HEK293T (cell line): ENCODE measurements at regions not wholly inside any gene's neighbourhood (a gene's known extent, or its start where the extent isn't known, plus 50 kb on each side); places are given as distances from the start of the nearest gene placed in this dataset.

Experiments used
- BHLHE40 ChIP-seq: fragments of 450-650 bp; IDR thresholded peaks from 2 replicates; pipeline ENCODE4 v1.6.1; 2016; ENCODE audit warnings: mild to moderate bottlenecking, moderate library complexity, borderline replicate concordance
- CTBP1 ChIP-seq: fragments of 450-650 bp; IDR thresholded peaks from 2 replicates; pipeline ENCODE4 v1.6.1; 2016; ENCODE audit warnings: borderline replicate concordance
- ELF4 ChIP-seq: fragments of 450-650 bp; IDR thresholded peaks from 2 replicates; pipeline ENCODE4 v1.6.1; 2017; ENCODE audit warnings: antibody characterized with exemption
- FOXA1 ChIP-seq: fragments of 450-650 bp; IDR thresholded peaks from 2 replicates; pipeline ENCODE4 v1.6.1; 2016; ENCODE audit warnings: mild to moderate bottlenecking
- FOXK2 ChIP-seq: fragments of 450-650 bp; IDR thresholded peaks from 2 replicates; pipeline ENCODE4 v1.6.1; 2016; ENCODE audit warnings: mild to moderate bottlenecking
- FOXM1 ChIP-seq: fragments of 450-650 bp; IDR thresholded peaks from 2 replicates; pipeline ENCODE4 v1.6.1; 2017; ENCODE audit warnings: mild to moderate bottlenecking, borderline replicate concordance
- L3MBTL2 ChIP-seq: fragments of 450-650 bp; conservative IDR thresholded peaks from 2 replicates; pipeline ENCODE4 v1.6.1; 2016; ENCODE audit warnings: mild to moderate bottlenecking
- LEF1 ChIP-seq: fragments of 450-650 bp; IDR thresholded peaks from 2 replicates; pipeline ENCODE4 v1.6.1; 2017; ENCODE audit warnings: mild to moderate bottlenecking, borderline replicate concordance
- NFRKB ChIP-seq: fragments of 450-650 bp; IDR thresholded peaks from 2 replicates; pipeline ENCODE4 v1.6.1; 2016; ENCODE audit warnings: mild to moderate bottlenecking, moderate library complexity
- SP1 ChIP-seq: fragments of 450-650 bp; IDR thresholded peaks from 2 replicates; pipeline ENCODE4 v1.6.1; 2017
- SUZ12 ChIP-seq: fragments of 450-650 bp; IDR thresholded peaks from 2 replicates; pipeline ENCODE4 v1.6.1; 2016; ENCODE audit warnings: mild to moderate bottlenecking
- TARDBP ChIP-seq: fragments of 450-650 bp; IDR thresholded peaks from 2 replicates; pipeline ENCODE4 v1.6.1; 2016
- ZNF384 ChIP-seq: fragments of 450-650 bp; IDR thresholded peaks from 2 replicates; pipeline ENCODE4 v1.6.1; 2016

- TF ChIP-seq SUZ12 (no peak), NFRKB (no peak), FOXK2 (no peak), L3MBTL2 (no peak), CTBP1 (no peak), TARDBP (no peak), SP1 (no peak), FOXM1 (no peak), LEF1 (no peak), FOXA1 (no peak), ZNF384 (no peak), BHLHE40 (no peak), ELF4 (no peak)
Measured at GRCh38 chr6:97632341-97632740, 349.3 kb upstream of the MMS22L start.
